GM21526 (cell line): ENCODE measurements at regions not wholly inside any gene's neighbourhood (a gene's known extent, or its start where the extent isn't known, plus 50 kb on each side); places are given as distances from the start of the nearest gene placed in this dataset.
"Not testable (repeated sequence)": the region's sequence is repeated elsewhere in the genome, so short reads cannot be mapped to it uniquely, and the experiment has no call there.

Experiments used
- ATAC-seq: cut with Tn5 transposase; IDR thresholded peaks from one replicate; pipeline ENCODE4 v1.9.1; 2021; ENCODE audit warnings: moderate library complexity; ENCODE audit not compliant: unreplicated experiment, low FRiP score

DNA sequence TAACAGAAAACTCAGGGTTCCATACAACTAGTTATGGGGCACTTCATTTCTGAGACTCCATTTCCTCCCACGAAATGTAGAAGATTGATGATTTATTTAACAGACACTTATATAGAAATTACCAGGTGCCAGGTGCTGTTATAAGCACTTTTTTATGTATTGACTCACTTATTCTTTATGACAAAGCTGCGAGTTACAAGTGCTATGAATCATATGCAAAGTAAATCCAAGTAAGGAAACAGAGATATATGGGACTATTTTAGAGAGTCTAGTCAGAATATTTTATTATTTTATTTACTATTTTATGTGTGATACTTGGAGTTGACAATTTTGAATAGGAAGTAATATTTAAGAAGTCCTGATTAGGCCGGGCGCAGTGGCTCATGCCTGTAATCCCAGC lies 822.8 kb upstream of the C9orf72 start:
- ATAC-seq: no peak

DNA sequence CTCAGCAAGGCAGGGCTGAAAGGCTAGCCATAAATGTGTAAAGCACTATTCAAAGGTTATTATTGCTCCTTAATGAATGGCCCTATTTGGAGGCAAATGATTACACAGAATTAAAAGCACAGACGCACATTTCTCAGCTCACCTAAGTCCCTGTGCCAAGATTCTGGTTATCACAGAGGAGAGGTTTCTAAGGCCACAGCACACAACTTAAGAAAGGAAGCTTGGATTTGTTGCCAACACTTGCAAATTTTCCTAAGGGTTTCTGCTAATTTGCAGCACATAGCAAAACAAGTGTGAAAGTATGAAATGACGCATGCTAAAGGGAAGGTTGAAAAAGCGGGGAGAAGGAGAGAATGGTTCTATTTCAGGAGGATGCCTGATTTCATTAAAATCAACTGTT lies 834.1 kb upstream of the C9orf72 start:
- no peak for ATAC-seq

DNA sequence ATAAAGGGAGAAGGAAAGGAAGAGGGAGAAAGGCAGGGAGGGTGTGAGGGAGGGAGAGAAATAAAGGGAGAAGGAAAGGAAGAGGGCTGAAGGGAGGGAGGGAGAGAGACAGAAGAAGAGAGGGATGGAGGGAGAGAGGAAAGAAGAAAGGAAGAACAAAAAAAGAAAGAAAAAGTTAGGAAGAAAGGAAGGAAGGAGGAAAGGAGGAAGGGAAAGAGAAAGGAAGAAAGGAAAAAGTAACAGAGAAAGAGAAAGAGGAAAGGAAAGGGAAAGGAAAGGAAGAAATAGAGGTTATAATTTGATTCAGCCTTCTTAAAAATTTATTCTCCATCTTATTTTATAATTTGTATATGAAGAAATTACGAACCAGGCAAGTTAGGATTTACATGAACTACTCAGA lies 836.6 kb upstream of the C9orf72 start:
- no peak for ATAC-seq

DNA sequence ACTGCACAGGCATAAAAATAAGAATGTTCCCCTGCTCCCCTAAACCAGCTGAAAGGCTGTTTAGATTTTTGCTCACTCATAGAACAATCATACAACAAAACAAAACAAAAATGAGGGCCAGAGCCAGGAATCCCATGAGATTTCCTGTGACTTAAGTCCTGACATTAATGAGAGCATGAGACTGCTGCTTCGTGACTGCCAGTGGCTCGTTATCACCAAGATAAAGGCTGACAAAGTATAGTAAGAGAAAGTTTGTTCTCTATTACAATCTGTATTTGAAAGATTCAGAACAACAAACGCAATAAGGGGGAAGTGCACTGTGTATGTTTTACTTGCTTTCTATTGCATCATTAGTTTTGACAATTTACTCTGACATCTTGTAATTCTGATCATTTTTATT lies 837.1 kb upstream of the C9orf72 start:
- no peak for ATAC-seq

DNA sequence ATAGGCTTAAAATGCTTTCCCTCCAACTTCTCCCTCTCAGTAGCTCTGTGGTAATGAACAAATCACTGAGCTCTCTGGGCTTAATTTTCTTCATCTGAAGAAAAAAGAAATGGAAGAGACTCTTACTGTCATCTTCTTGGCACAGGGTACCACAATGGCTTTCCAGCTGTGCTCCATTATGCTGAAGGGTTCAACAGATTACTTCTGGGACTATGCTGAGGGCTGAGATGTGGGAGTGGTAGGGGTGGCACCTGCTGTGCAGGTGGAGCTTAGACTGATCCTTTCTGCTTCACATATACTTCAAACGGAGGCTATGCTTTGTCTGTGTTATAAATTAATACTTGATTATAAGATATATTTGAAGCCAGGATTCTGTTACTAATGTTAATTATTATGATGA lies 840.2 kb upstream of the C9orf72 start:
- ATAC-seq: no peak

DNA sequence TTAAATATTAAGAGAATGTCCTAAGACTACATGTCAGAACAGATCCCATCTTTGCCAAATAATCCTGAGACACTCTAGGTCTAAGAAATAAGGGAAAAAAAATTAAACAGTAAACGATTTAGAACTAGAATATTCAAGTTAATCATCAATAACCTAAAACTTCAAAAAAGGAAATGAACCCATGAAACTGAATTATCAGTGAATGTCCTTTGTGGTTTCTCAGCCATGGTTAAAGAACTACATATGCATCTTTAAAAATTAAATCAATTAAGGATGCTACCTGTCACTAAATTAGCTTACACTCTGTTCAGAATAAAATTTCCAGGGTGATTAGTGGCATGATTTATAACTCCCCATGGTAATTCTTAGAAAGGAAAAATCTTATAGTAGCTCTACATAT lies 850.0 kb upstream of the C9orf72 start:
- no peak for ATAC-seq

DNA sequence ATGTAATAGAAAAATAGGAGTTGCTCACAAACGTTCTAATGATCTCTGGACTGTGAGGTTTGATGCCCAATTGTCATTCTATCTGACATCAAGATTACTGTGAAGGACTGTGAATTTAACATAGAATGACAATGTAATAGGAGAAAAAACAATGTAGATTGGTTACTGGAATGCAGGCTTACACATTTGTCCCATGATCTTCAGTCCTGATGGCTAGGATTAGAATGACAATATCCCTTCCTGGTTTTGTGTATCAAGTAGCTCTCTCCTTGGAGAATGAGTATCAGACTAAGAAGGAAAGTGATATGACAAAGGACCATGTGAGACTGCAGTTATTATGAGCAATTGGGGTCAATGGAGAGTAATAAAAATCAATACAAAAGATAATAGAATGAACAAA lies 862.2 kb upstream of the C9orf72 start:
- no peak for ATAC-seq

DNA sequence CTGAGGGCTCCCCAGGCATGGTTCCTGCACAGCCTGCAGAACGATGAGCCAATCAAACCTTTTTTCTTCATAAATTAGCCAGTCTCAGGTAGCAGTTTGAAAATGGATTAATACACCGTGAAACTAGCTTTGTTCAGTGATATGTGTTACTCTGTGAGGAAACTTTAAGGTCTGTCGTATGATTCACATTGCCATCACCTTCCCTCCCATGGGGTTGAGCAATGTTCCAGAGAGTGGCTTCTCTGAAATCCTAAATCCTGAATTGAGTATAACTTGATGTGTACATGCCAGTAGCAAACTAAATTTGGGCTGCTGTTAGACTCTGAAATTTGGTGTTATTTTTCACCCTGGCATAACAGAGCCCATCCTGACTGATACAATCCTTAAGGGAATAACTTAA lies 866.4 kb upstream of the C9orf72 start:
- ATAC-seq: no peak

DNA sequence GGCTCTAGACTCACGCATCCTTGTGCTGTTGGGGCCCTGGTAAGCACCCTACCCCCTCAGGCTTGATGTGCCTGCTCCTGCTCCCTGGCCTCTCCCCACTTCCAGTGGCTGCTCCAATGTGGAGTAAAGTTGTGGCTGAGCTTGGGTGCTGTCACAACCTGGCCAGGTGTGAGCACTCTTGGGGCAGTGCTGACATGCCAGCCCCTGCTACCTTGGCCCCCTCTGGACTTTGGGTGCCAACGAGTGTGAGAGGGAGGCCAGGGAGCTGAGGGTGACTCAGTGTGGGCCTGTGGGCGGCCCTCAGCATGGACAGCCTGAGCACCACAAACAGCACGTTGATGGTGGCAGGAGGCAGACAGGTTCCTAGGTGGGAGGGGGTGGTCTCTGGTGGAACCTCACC lies 870.2 kb upstream of the C9orf72 start:
- ATAC-seq: no peak

DNA sequence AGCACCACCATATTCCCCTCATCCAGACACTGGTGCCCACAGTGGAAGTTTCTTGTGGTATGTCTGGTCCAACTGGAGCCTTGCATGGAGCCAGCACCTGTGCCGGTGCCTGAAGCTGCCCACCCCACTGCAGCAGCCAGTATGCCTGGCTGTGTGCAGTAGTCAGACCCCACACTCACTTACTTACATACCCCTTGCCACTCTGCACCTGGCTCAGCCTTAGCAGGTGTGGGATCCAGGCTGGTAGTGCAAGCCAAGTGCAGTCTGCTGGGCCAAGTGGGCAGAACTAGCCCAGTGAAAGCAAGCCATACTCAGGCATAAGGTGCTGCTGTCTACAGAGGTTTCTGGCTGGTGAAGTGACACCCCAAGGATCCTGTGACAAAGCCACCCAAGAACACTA lies 871.4 kb upstream of the C9orf72 start:
- no peak for ATAC-seq

DNA sequence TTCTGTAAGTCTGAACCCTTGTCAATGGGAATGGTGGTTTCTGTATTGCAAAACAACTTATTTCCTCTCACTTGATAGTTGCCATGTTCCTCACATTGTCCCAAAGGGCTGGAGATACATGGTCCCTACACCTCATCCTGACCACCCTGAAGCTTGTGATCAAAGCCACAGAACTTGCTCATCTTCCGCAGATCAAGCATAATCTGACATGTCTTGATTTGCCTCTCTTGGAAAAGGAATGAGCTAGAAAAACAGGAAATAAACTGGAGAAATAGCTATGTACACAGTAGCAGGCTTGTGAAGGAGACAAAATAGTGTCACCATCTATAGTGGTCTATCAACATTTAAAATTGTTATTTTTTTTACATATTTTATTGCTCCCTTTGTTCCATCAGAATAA lies 871.9 kb upstream of the C9orf72 start:
- ATAC-seq: no peak

DNA sequence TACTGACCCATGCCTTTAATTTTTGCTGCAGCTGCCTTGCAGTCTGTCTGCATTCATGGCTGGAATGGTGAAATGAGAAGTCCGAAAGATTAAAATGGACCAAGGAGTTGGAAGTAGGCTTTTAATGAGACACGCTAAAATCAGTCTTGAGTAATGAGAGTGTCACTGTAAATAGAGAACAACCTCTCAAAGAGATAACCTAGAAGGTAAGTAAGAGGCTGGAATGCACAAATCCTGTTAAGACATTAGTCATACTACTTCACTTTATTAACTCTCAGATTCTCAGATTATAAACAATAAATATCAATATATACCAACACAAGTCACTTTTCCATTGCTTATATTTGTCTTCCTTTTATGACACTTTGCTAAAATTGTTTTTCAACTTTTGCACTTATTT lies 880.6 kb upstream of the C9orf72 start:
- no peak for ATAC-seq

DNA sequence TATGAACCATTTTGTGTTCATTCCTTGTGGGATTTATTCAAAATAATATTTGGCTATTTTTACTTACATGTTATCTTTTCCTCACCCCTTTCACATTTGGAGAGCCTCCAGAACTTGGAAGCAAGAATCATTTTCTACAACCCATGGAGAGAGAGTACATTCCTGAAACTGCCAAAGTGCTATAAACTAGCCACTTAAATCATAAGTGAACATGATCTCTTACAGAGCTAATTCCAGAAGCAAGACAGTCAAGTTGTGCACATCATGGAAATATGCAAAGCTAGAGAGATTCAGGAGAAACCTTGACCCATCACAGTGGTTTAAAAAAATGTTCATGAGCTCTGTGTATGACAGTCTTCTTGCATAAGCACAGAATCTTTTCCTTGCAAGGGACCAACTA lies 883.6 kb upstream of the C9orf72 start:
- ATAC-seq: no peak

DNA sequence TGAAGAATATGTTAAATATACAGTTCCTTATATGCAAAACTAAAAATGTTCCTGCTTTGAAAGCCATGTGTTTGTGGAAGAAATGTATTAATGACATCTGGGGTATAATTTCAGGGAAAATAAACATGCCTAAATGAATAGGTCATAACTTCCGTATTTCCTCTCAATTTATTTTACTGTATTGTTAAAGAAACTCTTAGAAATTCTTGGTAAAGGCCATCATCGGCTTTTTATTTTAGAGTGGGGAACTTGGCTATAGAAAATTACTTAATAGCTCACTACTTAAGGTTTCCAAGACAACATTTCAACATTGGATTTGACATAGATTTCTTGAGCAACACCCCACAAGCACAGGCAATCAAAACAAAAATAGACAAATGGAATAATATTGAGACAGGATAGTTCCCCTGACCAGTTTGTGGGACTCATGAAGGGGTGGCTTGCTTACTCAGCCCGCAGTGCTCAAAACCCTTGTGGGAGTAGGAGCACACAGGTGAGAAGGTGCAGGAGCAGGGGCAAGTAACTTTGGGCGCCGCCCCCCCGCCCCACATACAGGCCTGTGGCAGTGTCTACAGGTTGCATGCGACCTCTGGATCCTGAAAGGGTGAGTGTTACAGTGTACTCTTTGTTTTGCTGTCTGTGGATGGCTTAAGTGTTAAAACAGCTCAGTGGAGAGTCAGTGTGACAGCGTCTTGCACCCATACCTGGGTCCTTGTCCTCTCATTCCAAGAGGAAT lies 891.4 kb upstream of the C9orf72 start:
- no peak for ATAC-seq

DNA sequence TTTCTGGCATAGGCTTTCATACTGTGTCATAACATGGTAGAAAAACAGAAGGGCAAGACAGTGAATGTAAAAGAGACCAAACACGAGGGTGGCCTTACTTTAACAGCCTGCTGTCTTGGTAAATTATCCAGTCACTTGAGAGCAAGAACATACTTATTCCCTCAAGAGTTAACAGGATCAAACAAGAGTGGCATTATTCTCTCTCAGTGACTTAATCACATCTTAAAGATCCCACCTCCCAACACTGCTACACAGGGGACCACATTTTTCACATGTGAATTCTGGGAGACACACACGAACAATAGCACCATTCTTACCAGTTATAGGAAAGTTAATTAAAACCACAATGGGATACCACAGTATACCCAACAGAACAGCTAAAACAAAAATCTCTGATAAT lies 898.0 kb upstream of the C9orf72 start:
- ATAC-seq: no peak

DNA sequence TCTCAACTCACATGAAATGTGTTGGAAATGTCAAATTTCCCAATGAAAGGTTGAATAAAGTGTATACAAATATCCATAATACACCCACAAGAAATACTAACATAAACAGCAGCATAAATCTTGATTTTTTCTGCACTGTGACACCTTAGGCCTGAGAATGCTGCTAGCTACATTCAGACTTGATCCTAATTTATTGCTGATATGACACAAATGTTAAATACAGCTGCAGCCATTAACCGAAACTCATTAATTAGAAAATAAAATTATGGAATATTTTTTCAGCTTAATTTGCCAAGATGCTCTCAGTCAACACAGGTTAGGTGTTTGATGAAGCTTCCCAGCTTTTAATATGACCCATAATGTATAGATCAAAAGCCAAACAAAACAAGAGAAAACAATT lies 914.3 kb upstream of the C9orf72 start:
- ATAC-seq: no peak

DNA sequence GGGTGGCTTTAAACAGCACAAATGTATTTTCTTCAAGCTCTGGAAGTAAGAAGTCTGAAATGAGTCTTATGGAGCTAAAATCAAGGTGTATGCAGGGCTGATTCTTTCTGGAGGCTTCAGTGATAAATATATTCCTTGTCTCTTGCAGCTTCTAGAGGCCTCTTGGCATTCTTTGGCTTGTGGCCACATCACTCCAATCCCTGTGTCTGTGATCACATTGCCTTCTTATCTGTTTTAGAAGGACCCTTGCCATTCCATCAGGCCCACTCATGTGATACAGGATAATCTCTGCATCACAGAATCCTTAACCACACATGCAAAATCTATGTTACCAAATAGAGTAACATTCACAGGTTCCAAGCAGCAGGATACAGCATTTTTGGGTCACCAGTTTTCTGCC lies 917.8 kb upstream of the C9orf72 start:
- no peak for ATAC-seq

DNA sequence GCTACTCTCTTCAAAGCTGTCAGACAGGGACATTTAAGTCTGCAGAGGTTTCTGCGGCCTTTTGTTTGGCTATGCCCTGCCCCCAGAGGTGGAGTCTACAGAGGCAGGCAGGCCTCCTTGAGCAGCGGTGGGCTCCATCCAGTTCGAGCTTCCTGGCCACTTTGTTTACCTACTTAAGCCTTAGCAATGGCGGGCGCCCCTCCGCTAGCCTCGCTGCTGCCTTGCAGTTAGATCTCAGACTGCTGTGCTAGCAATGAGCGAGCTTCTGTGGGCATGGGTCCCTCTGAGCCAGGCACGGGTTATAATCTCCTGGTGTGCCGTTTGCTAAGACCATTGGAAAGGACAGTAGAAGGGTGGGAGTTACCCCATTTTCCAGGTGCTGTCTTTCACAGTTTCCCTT lies 924.9 kb upstream of the C9orf72 start:
- ATAC-seq: not testable (repeated sequence)

DNA sequence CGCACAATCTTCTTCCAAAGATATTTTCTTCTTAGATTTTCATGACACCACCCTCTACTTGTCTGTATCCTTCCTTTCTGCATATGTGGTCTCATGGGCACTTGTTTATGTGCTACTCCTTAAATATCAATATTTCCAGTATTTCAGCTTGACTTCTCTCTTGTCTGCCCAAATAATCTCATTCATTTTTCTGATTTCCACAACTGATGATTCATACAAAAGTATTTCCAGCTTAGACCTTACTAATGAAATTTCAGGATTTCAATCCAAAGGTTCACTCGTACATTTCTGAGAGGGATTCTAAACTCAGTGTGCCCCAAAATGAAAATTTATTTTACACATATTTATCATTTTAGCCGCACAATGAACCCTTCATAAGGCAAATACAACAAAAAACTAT lies 928.9 kb upstream of the C9orf72 start:
- ATAC-seq: no peak

DNA sequence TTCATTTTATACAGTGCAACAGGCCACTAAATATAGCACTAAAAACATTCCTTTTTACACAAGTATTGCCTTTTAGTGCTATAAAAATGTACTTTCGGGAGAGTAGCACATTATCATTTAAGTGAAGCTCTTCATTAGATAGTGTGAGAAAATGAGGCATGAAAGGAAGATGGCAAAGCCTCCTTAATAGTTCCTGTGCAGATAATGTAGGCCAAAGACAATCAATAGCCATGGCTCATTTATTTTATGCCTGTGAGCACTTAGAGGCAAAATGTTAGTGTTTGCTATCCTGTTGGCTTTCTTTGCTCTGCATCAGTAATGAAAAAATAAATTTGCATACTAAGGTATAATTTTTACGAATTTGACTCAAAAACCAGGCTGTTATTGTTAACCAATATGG lies 929.5 kb upstream of the C9orf72 start:
- ATAC-seq: no peak

DNA sequence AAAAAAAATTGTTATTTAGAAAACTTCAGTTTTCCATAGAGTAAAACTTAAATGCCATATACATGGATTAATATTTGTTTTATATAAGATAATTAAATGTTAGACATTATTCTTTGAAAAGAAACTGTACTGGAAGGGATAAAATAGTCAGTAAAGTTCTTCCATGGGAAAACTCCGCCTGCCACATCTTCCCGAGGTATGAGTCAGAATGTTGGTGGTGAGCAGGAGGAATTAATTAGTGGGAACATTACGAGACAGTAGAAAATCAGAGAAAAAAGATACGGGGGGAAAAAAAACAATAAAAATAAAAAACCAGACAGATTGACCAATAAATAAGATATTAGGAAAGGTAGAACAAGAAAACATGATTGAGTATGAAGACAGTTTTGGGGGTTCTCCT lies 930.3 kb upstream of the C9orf72 start:
- no peak for ATAC-seq

DNA sequence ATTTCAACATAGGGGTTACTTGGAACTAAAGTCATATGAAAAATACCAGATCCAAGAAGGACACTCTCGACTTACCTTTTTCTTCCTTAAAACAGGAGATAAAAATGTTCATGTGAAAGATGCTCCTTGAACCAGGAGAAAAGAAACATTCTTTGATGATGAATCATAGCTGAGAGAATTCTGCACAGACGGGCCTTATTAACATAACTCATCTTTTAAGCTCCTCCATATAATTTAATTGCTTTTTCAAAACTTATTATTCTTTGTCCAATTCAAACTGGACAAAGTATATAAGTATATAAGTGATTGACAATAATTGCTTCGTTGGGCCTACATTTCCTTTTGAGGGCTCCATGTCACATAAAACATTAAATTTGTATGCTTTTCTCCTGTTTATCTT lies 945.2 kb upstream of the C9orf72 start:
- no peak for ATAC-seq

DNA sequence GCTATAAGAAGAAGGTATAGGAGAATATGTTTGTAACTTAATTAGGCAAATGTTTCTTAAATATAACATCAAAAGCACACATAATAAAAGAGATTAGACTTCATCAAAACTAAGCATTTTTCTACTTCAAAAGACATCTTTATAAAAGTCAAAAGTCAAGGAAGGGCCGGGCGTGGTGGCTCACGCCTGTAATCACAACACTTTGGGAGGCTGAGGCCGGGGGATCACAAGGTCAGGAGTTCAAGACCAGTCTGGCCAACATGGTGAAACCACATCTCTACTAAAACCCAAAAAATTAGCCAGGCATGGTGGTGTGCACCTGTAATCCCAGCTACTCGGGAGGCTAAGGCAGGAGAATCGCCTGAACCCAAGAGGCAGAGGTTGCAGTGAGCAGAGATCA lies 951.0 kb upstream of the C9orf72 start:
- ATAC-seq: not testable (repeated sequence)
